Central memory CD8-positive, alpha-beta T cell (primary cell): ENCODE measurements at regions not wholly inside any gene's neighbourhood (a gene's known extent, or its start where the extent isn't known, plus 50 kb on each side); places are given as distances from the start of the nearest gene placed in this dataset.

Source experiments
- ATAC-seq: fragments of 150-1000 bp; cut with Tn5 transposase; replicated peaks from 2 replicates; pipeline ENCODE4 v1.10.0; 2022; ENCODE audit warnings: mild to moderate bottlenecking, moderate FRiP score, moderate number of reproducible peaks; ENCODE audit not compliant: poor library complexity, severe bottlenecking; ENCODE audit errors: extremely low read depth
- DNase-seq, 2 donors: peaks; one replicate each; pipeline ENCODE4 v3.0.0; 2021; ENCODE audit warnings: low spot score in 2 of 2
- H3K27ac Mint-ChIP-seq: one replicate; pipeline ENCODE4 v1.8.0; 2022; ENCODE audit warnings: low read depth, mild to moderate bottlenecking, moderate library complexity, mixed read lengths
- H3K27me3 Mint-ChIP-seq: one replicate; pipeline ENCODE4 v1.8.0; 2022; ENCODE audit warnings: mixed read lengths
- H3K36me3 Mint-ChIP-seq: one replicate; pipeline ENCODE4 v1.8.0; 2022; ENCODE audit warnings: mild to moderate bottlenecking, moderate library complexity, mixed read lengths; ENCODE audit not compliant: insufficient read depth
- H3K4me1 Mint-ChIP-seq: one replicate; pipeline ENCODE4 v1.8.0; 2022; ENCODE audit warnings: mixed read lengths
- H3K4me3 Mint-ChIP-seq: one replicate; pipeline ENCODE4 v1.8.0; 2022; ENCODE audit warnings: mild to moderate bottlenecking, moderate library complexity, mixed read lengths
- H3K9me3 Mint-ChIP-seq: one replicate; pipeline ENCODE4 v1.8.0; 2022; ENCODE audit warnings: mixed read lengths

- Mint-ChIP-seq H3K36me3 (no peaks in the 10 kb centered on the region), H3K4me1 (no peaks in the 10 kb centered on the region), H3K27ac (no peak overlapping the region), H3K4me3 (no peak overlapping the region), H3K9me3 (peaks cover 17% of the 10 kb centered on the region), H3K27me3 (peaks cover 8% of the 10 kb centered on the region)
- ATAC-seq, result no peak
- DNase-seq, result no peak
These were observed 86.3 kb downstream of the MAIP1 start for GRCh38 chr2:200041639-200042038.

GRCh38 chr2:200042102-200042735 is 86.8 kb downstream of the MAIP1 start:
- no peak for DNase-seq
- no peak overlapping the region for H3K27ac Mint-ChIP-seq
- no peaks in the 10 kb centered on the region for H3K36me3 Mint-ChIP-seq
- H3K4me1 Mint-ChIP-seq, result no peaks in the 10 kb centered on the region
- H3K27me3 Mint-ChIP-seq, result peaks cover 8% of the 10 kb centered on the region
- peaks cover 19% of the 10 kb centered on the region for H3K9me3 Mint-ChIP-seq
- H3K4me3 Mint-ChIP-seq, result no peak overlapping the region
- ATAC-seq, result no peak

GRCh38 chr2:200042944-200043343 is 87.6 kb downstream of the MAIP1 start:
- Mint-ChIP-seq H3K4me3 (no peak overlapping the region), H3K4me1 (no peaks in the 10 kb centered on the region), H3K27ac (no peak overlapping the region), H3K27me3 (peaks cover 8% of the 10 kb centered on the region), H3K36me3 (no peaks in the 10 kb centered on the region), H3K9me3 (peaks cover 19% of the 10 kb centered on the region)
- no peak for ATAC-seq
- no peak for DNase-seq

GRCh38 chr2:200044453-200044852 is 89.1 kb downstream of the MAIP1 start:
- Mint-ChIP-seq H3K27me3 (peaks cover 22% of the 10 kb centered on the region), H3K36me3 (no peaks in the 10 kb centered on the region)

GRCh38 chr2:200048421-200048820 is 93.0 kb downstream of the MAIP1 start:
- H3K36me3 Mint-ChIP-seq, result no peaks in the 10 kb centered on the region
- DNase-seq (no peak), ATAC-seq (no peak)
- H3K27ac Mint-ChIP-seq, result no peak overlapping the region
- H3K4me1 Mint-ChIP-seq, result no peaks in the 10 kb centered on the region
- H3K4me3 Mint-ChIP-seq, result no peak overlapping the region
- peaks cover 57% of the 10 kb centered on the region for H3K27me3 Mint-ChIP-seq
- H3K9me3 Mint-ChIP-seq, result peaks cover 19% of the 10 kb centered on the region

More at GRCh38 chr2:200044453-200044852, 89.1 kb downstream of the MAIP1 start:
- Mint-ChIP-seq H3K4me3 (no peak overlapping the region), H3K9me3 (peaks cover 19% of the 10 kb centered on the region), H3K4me1 (no peaks in the 10 kb centered on the region), H3K27ac (no peak overlapping the region)
- ATAC-seq (no peak), DNase-seq (no peak)

GRCh38 chr2:200049086-200049485 is 93.7 kb downstream of the MAIP1 start:
- Mint-ChIP-seq H3K9me3 (peaks cover 17% of the 10 kb centered on the region), H3K4me3 (no peak overlapping the region), H3K27me3 (peaks cover 63% of the 10 kb centered on the region), H3K27ac (no peak overlapping the region), H3K4me1 (no peaks in the 10 kb centered on the region), H3K36me3 (no peaks in the 10 kb centered on the region)
- no peak for ATAC-seq
- no peak for DNase-seq

GRCh38 chr2:200050921-200051610 is 95.7 kb downstream of the MAIP1 start:
- H3K4me3 Mint-ChIP-seq, result no peak overlapping the region
- peaks cover 3% of the 10 kb centered on the region for H3K9me3 Mint-ChIP-seq
- DNase-seq, result no peak
- no peaks in the 10 kb centered on the region for H3K36me3 Mint-ChIP-seq
- peaks cover 73% of the 10 kb centered on the region for H3K27me3 Mint-ChIP-seq
- no peak overlapping the region for H3K27ac Mint-ChIP-seq
- no peaks in the 10 kb centered on the region for H3K4me1 Mint-ChIP-seq
- ATAC-seq, result no peak

- Mint-ChIP-seq H3K27me3 (peaks cover 78% of the 10 kb centered on the region), H3K4me3 (no peak overlapping the region), H3K27ac (no peak overlapping the region), H3K9me3 (peaks cover 3% of the 10 kb centered on the region), H3K4me1 (no peaks in the 10 kb centered on the region), H3K36me3 (no peaks in the 10 kb centered on the region)
- ATAC-seq (no peak), DNase-seq (no peak)
These were observed 96.2 kb downstream of the MAIP1 start for GRCh38 chr2:200051611-200051945.

GRCh38 chr2:200052627-200053026 is 97.2 kb downstream of the MAIP1 start:
- Mint-ChIP-seq H3K36me3 (no peaks in the 10 kb centered on the region), H3K4me1 (no peaks in the 10 kb centered on the region), H3K27me3 (peaks cover 89% of the 10 kb centered on the region), H3K4me3 (no peak overlapping the region), H3K9me3 (peaks cover 6% of the 10 kb centered on the region), H3K27ac (no peak overlapping the region)
- DNase-seq, result no peak
- ATAC-seq, result no peak

- peaks cover 90% of the 10 kb centered on the region for H3K27me3 Mint-ChIP-seq
- H3K36me3 Mint-ChIP-seq, result no peaks in the 10 kb centered on the region
- H3K9me3 Mint-ChIP-seq, result peaks cover 6% of the 10 kb centered on the region
These were observed 99.5 kb downstream of the MAIP1 start for GRCh38 chr2:200054681-200055468.

GRCh38 chr2:200056105-200056504 is 100.7 kb downstream of the MAIP1 start:
- H3K9me3 Mint-ChIP-seq, result peaks cover 6% of the 10 kb centered on the region
- H3K4me3 Mint-ChIP-seq, result no peak overlapping the region
- DNase-seq (no peak), ATAC-seq (no peak)
- no peaks in the 10 kb centered on the region for H3K4me1 Mint-ChIP-seq
- H3K27me3 Mint-ChIP-seq, result peaks cover 78% of the 10 kb centered on the region
- no peak overlapping the region for H3K27ac Mint-ChIP-seq
- H3K36me3 Mint-ChIP-seq, result no peaks in the 10 kb centered on the region

More at GRCh38 chr2:200054681-200055468, 99.5 kb downstream of the MAIP1 start:
- ATAC-seq (no peak), DNase-seq (no peak)
- Mint-ChIP-seq H3K27ac (no peak overlapping the region), H3K4me3 (no peak overlapping the region), H3K4me1 (no peaks in the 10 kb centered on the region)

- no peaks in the 10 kb centered on the region for H3K36me3 Mint-ChIP-seq
- no peak overlapping the region for H3K27ac Mint-ChIP-seq
- H3K4me1 Mint-ChIP-seq, result no peaks in the 10 kb centered on the region
- H3K9me3 Mint-ChIP-seq, result no peaks in the 10 kb centered on the region
- peaks cover 26% of the 10 kb centered on the region for H3K27me3 Mint-ChIP-seq
- no peak overlapping the region for H3K4me3 Mint-ChIP-seq
- no peak for ATAC-seq
- DNase-seq, result no peak
These were observed 107.8 kb downstream of the MAIP1 start for GRCh38 chr2:200063155-200063554.

GRCh38 chr2:200064879-200065278 is 109.5 kb downstream of the MAIP1 start:
- Mint-ChIP-seq H3K27me3 (peaks cover 20% of the 10 kb centered on the region), H3K4me1 (no peaks in the 10 kb centered on the region), H3K27ac (no peak overlapping the region), H3K36me3 (no peaks in the 10 kb centered on the region), H3K9me3 (no peaks in the 10 kb centered on the region), H3K4me3 (no peak overlapping the region)
- no peak for ATAC-seq
- no peak for DNase-seq
